ENCODE measurements at regions not wholly inside any gene's neighbourhood (a gene's known extent, or its start where the extent isn't known, plus 50 kb on each side); places are given as distances from the start of the nearest gene placed in this dataset.

GRCh38 chr5:144575736-144576135 lies 405.1 kb downstream of the KCTD16 start:
- DNase-seq (ENCODE audit: low read depth in 4 of 4, low spot score in 1 of 4): no peak

GRCh38 chr5:144567421-144567780 lies 396.7 kb downstream of the KCTD16 start:
- DNase-seq (ENCODE audit: low read depth in 4 of 4, low spot score in 1 of 4): no peak

GRCh38 chr5:144566747-144567420 lies 396.2 kb downstream of the KCTD16 start:
- DNase-seq (ENCODE audit: low read depth in 4 of 4, low spot score in 1 of 4): no peak

GRCh38 chr5:144549580-144549979 lies 378.9 kb downstream of the KCTD16 start:
- no peak for DNase-seq (ENCODE audit: low read depth in 4 of 4, low spot score in 1 of 4)

- DNase-seq (ENCODE audit: low read depth in 4 of 4, low spot score in 1 of 4): no peak
Measured at GRCh38 chr5:144548936-144549335, 378.3 kb downstream of the KCTD16 start.

GRCh38 chr5:144547098-144547499 lies 376.4 kb downstream of the KCTD16 start:
- DNase-seq (ENCODE audit: low read depth in 4 of 4, low spot score in 1 of 4): no peak

GRCh38 chr5:144538845-144539244 lies 368.2 kb downstream of the KCTD16 start:
- DNase-seq (ENCODE audit: low read depth in 4 of 4, low spot score in 1 of 4): no peak
